Left colon (tissue), 2 donors: ENCODE measurements at regions not wholly inside any gene's neighbourhood (a gene's known extent, or its start where the extent isn't known, plus 50 kb on each side); places are given as distances from the start of the nearest gene placed in this dataset.

ENCODE experiments used
- ATAC-seq: fragments of 200-7000 bp; cut with Tn5 transposase; one replicate; pipeline ENCODE4 v1.9.1; 2020; ENCODE audit warnings: mild to moderate bottlenecking, moderate library complexity
- DNase-seq, 2 donors: peaks; one replicate each; pipeline ENCODE4 v3.0.0-alpha.2; 2020
- intact Hi-C, 2 donors: fragments of 100-400 bp; cut with DNase I in 1 of 2; cut with micrococcal nuclease in 1 of 2; formaldehyde crosslinking; loops; one replicate each; pipeline versions ENCODE4 v1.11.2 to v1.14.0; 2022; cut with DNase I, micrococcal nuclease
- donor health status: DM: no; HTN: no; CAD: no.
- donor health status: DM: yes; HTN: yes; CAD: no.

GRCh38 chr7:111622084-111622483, 59.8 kb upstream of the IMMP2L start:
- intact Hi-C loops, result no loop called here
- no peak for DNase-seq
- no peak for ATAC-seq
